Adrenal gland (tissue), 5 donors: ENCODE measurements at regions not wholly inside any gene's neighbourhood (a gene's known extent, or its start where the extent isn't known, plus 50 kb on each side); places are given as distances from the start of the nearest gene placed in this dataset.

Experiments
- CTCF ChIP-seq, 6 experiments: fragments of 450-650 bp in 4 of 6; fragments of 200-600 bp in 2 of 6; sonication (generic) in 1 of 6; IDR thresholded peaks; 1 replicate in 5 of 6; 2 replicates in 1 of 6; pipeline versions ENCODE4 v1.5.1 to v1.8.0; 2016 to 2021; ENCODE audit warnings: antibody characterized with exemption in 6 of 6, mild to moderate bottlenecking in 2 of 6, moderate library complexity in 1 of 6
- POLR2A ChIP-seq, 2 donors: fragments of 450-650 bp; IDR thresholded peaks; one replicate each; pipeline ENCODE4 v1.6.1; 2017; ENCODE audit warnings: antibody characterized with exemption in 2 of 2, mild to moderate bottlenecking in 2 of 2, moderate library complexity in 1 of 2
- donor health status: DM: no; HTN: no; CAD: no.

- TF ChIP-seq CTCF (IDR thresholded peaks at IDR 0.05) (no peak), POLR2A (IDR thresholded peaks at IDR 0.05) (no peak)
Measured at GRCh38 chr20:2203436-2203835, 92.4 kb upstream of the TGM3 start.
